ENCODE measurements at regions not wholly inside any gene's neighbourhood (a gene's known extent, or its start where the extent isn't known, plus 50 kb on each side); places are given as distances from the start of the nearest gene placed in this dataset.

DNA sequence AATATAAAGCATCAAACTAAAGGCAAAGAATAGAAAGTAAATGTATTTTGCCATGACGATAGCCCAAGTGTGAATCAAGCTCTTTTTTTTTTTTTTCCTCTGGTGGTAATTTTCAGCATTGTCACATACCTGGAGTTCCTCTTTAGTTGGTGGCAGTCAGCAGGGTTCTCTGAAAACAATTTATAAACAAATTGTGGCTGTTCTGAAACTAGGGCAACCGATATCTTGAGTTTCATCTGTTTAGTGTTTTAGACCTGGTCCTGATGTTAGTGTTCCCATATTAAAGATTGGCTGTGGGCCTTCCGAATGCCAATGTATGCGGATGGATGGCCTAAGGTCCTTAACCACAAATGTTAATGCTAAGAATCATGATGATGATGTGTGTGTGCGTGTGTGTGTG, 713.1 kb downstream of the GATA3 start:
- no peaks in the 10 kb centered on the region for H3K36me3 ChIP-seq
- no peaks in the 10 kb centered on the region for H3K4me1 ChIP-seq (ENCODE audit: insufficient read depth)
- H3K27me3 ChIP-seq, result no peaks in the 10 kb centered on the region
- WGBS, 3 donors, result 69 to 76% (median 71%) methylated on average over 5 of the region's 5 CpGs
- H3K4me3 ChIP-seq, result no peak overlapping the region
- no peak overlapping the region for H3K27ac ChIP-seq
- intact Hi-C loops (cut with DNase I), result no loop called here
- TF ChIP-seq POLR2A (IDR thresholded peaks at IDR 0.05), result no peak
- no peak for DNase-seq
- H3K9me3 ChIP-seq, result no peaks in the 10 kb centered on the region

DNA sequence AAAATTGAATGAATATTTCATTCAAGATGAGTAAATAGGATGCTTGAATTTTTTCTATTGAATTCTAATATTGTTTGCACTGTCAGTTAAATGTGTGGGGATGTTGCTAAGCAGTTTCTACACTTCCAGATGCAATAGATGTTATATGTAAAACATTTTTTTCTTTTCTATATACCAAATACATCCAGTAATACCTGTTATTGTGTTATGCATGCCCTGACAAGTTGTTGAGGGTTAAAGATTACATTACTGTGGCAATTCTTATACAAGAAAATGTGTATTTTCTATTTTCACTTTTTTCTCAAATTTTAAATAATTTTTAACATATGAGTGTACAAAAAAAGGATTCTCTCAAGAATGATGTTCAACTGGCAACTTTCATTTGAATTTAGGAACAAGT, 713.9 kb downstream of the GATA3 start:
- Histone ChIP-seq H3K36me3 (no peaks in the 10 kb centered on the region), H3K9me3 (no peaks in the 10 kb centered on the region), H3K27me3 (no peaks in the 10 kb centered on the region), H3K4me1 (ENCODE audit: insufficient read depth) (no peaks in the 10 kb centered on the region), H3K4me3 (no peak overlapping the region), H3K27ac (no peak overlapping the region)
- TF ChIP-seq EP300 (IDR thresholded peaks at IDR 0.05) (no peak), POLR2A (IDR thresholded peaks at IDR 0.05) (no peak)
- TF ChIP-seq, protein P1, sequence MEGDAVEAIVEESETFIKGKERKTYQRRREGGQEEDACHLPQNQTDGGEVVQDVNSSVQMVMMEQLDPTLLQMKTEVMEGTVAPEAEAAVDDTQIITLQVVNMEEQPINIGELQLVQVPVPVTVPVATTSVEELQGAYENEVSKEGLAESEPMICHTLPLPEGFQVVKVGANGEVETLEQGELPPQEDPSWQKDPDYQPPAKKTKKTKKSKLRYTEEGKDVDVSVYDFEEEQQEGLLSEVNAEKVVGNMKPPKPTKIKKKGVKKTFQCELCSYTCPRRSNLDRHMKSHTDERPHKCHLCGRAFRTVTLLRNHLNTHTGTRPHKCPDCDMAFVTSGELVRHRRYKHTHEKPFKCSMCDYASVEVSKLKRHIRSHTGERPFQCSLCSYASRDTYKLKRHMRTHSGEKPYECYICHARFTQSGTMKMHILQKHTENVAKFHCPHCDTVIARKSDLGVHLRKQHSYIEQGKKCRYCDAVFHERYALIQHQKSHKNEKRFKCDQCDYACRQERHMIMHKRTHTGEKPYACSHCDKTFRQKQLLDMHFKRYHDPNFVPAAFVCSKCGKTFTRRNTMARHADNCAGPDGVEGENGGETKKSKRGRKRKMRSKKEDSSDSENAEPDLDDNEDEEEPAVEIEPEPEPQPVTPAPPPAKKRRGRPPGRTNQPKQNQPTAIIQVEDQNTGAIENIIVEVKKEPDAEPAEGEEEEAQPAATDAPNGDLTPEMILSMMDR (IDR thresholded peaks at IDR 0.05), result no peak
- no peak for DNase-seq
- intact Hi-C loops (cut with DNase I), result no loop called here

DNA sequence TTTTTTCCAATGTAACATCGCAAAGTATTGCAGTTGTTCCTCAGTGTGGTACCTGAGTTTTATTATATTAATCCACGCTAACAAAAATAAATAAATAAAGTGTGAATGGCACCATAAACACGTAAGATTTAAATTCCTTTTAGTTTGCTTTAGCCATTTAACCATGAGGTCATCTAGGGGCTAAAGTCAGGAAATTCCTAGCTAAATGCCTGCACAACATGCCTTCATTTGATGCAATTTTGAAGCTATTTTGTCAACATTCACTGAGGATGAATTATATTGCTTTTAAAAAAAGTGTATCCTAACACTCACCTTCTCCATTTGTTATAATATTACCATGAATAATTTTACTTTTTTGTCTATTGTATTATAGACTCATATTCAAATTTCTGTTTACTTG, 714.4 kb downstream of the GATA3 start:
- TF ChIP-seq POLR2A (IDR thresholded peaks at IDR 0.05) (no peak), EP300 (IDR thresholded peaks at IDR 0.05) (no peak)
- TF ChIP-seq, protein P1 (IDR thresholded peaks at IDR 0.05), result no peak
- H3K27me3 ChIP-seq, result no peaks in the 10 kb centered on the region
- intact Hi-C loops (cut with DNase I), result no loop called here
- H3K36me3 ChIP-seq, result no peaks in the 10 kb centered on the region
- H3K27ac ChIP-seq, result no peak overlapping the region
- no peak for DNase-seq
- no peaks in the 10 kb centered on the region for H3K4me1 ChIP-seq (ENCODE audit: insufficient read depth)
- no peaks in the 10 kb centered on the region for H3K9me3 ChIP-seq
- 38 to 49% (median 41%) methylated on average over 3 of the region's 3 CpGs for WGBS, 3 donors
- H3K4me3 ChIP-seq, result no peak overlapping the region

DNA sequence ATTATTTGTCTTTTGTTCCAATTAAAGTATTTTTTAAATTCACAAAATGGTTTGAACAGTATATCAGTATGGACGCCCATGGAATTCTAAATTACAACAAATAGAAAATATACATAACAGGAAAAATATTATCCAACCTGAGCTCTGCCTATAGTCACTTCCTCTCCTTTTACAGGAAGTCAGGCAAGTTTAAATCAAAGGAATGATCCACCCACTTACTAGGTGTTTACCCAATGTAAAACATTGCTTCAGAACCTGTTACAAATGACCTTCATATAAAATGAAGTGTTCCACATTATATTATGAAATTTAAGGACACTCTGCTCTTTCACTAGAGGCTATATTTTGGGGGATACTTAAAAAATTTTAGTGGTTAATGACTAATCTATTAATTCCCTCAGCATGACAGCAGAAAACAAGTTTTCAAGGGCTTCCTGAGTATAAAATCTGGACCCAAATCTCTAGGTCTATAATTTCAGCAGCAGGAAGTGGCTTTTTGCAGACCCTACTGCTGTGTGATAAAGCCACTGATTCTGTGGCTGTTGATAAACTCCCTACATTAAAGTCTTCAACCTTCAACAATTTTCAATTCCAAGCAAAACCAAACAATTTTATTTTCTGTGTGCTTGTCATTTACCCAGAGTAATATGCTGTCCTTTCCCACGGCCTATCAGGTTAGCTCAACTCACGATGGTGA, 722.6 kb downstream of the GATA3 start:
- no peaks in the 10 kb centered on the region for H3K9me3 ChIP-seq
- H3K27me3 ChIP-seq, result no peaks in the 10 kb centered on the region
- intact Hi-C loops (cut with DNase I), result loop anchor here in 2 of 4 donors (1.0 to 10.0 kb wide), 2 partner anchors 22 to 912 kb away; no protein-coding TSS in a partner anchor
- WGBS, 3 donors, result 64 to 72% (median 65%) methylated on average over 3 of the region's 3 CpGs
- no peak overlapping the region for H3K4me3 ChIP-seq
- H3K4me1 ChIP-seq (ENCODE audit: insufficient read depth), result no peaks in the 10 kb centered on the region
- no peak for TF ChIP-seq POLR2A (IDR thresholded peaks at IDR 0.05)
- no peak for TF ChIP-seq EP300 (IDR thresholded peaks at IDR 0.05)
- TF ChIP-seq, protein P1 (IDR thresholded peaks at IDR 0.05), result no peak
- DNase-seq, result no peak
- no peak overlapping the region for H3K27ac ChIP-seq
- no peaks in the 10 kb centered on the region for H3K36me3 ChIP-seq

DNA sequence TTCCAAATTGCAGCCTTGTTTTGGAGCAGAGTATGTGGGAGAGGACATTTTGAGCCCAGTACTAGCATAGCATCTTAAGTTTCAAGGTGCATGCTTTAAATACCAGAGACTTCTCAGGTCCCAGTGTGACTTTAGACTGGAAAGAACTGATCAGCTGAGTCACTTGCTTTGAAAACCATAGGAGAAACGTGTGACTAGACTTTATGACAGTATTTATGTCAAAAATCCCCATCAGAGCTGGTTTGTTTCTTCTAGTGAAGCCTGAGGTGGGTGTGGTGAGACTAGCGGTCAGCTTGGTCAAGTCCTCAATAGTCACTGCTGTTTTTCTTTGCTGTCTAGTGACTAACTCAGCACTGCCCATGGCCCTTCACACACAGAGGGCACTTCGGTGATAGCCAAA, 724.2 kb downstream of the GATA3 start:
- Histone ChIP-seq H3K36me3 (no peaks in the 10 kb centered on the region), H3K9me3 (no peaks in the 10 kb centered on the region), H3K4me3 (no peak overlapping the region), H3K4me1 (ENCODE audit: insufficient read depth) (no peaks in the 10 kb centered on the region), H3K27ac (no peak overlapping the region), H3K27me3 (no peaks in the 10 kb centered on the region)
- no peak for DNase-seq
- intact Hi-C loops (cut with DNase I), result loop anchor here in 1 of 4 donors (10.0 kb wide), 1 partner anchor 914 kb away; no protein-coding TSS in a partner anchor
- TF ChIP-seq POLR2A (IDR thresholded peaks at IDR 0.05), result no peak
- no peak for TF ChIP-seq EP300 (IDR thresholded peaks at IDR 0.05)
- TF ChIP-seq, protein P1 (IDR thresholded peaks at IDR 0.05), result no peak
- WGBS, 3 donors, result 57 to 73% (median 61%) methylated on average over 3 of the region's 3 CpGs
